Heart left ventricle (tissue), 13 donors: ENCODE measurements at regions not wholly inside any gene's neighbourhood (a gene's known extent, or its start where the extent isn't known, plus 50 kb on each side); places are given as distances from the start of the nearest gene placed in this dataset.

Experiments
- POLR2A ChIP-seq, 2 donors: fragments of 450-650 bp; IDR thresholded peaks; one replicate each; pipeline ENCODE4 v1.6.1; 2017; ENCODE audit warnings: antibody characterized with exemption in 2 of 2, mild to moderate bottlenecking in 2 of 2, moderate library complexity in 2 of 2
- TF ChIP-seq, protein P1 (sequence below), 12 donors: fragments of 200-600 bp; sonication (generic) in 4 of 12; IDR thresholded peaks; one replicate each; pipeline versions ENCODE4 v1.5.0 to v1.8.0; 2018 to 2022; ENCODE audit warnings: antibody characterized with exemption in 12 of 12, mild to moderate bottlenecking in 5 of 12
- donor health status: ischemic (EF 13 %, LVEDD 7.1; RV severe dilation, severe dysfunction).
- donor health status: DM: no; HTN: yes; CAD: no.
- donor health status: DM: no; HTN: no; CAD: no.
- donor health status: ischemic (EF 25% LVEDD 6.9; RV normal size, moderate dysfunction).
- donor health status: ischemic (EF 25% LVEDD 5.7; RV mildly dilated, moderate dysfunction).
- donor health status: ischemic (EF 35%, LVEDD 5.7; RV mildly dilated, moderate dysfunction).
- donor health status: nonischemic (EF 11% LVEDD 7.7; RV severe dilation, severe dysfunction).
- donor health status: DM: yes; HTN: yes; CAD: no.
- donor health status: PGD.
- donor health status: ischemic (EF 29% LVEDD 5.4; RV normal size, mild dysfunction).
- donor health status: nonischemic (EF 23%, LVEDD 6.1; RV moderate dilation, normal function).

DNA sequence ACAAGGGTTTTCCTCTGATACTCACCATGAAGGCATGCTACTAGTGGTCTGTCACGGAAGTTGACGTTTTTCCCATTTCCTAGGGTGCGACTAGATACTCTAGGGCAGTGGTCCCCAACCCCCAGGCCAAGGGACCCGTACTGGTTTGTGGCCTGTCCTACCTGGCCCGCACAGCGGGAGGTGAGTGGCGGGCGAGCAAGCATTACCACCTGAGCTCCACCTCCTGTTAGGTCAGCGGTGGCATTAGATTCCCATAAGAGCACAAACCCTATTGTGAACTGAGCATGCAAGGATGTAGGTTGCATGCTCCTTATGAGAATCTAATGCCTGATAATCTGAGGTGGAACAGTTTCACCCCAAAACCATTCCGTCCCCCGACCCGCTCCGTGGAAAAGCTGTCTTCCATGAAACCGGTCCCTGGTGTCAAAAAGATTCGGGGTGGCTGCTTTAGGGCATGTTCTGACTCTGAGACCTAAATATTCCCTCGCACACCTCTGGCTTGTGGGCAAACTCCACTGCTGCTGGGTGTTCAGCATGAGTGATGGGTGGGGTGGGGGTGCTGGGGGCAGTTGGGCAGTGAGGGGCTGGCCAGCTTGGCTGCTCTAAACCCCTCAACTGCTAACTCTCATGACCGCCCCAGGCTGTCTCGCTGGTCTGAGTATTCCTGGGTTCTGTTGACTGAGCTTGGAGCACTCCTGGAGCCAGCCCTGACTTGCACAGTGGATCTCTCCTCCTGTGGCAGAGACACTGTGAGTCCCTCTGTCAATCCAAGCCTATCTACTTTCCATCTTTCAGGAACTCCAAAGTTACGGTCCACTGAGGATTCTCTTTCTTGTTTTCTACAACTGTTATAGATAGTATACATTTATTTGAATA lies 78.3 kb upstream of the NEK6 start:
- TF ChIP-seq, protein P1, sequence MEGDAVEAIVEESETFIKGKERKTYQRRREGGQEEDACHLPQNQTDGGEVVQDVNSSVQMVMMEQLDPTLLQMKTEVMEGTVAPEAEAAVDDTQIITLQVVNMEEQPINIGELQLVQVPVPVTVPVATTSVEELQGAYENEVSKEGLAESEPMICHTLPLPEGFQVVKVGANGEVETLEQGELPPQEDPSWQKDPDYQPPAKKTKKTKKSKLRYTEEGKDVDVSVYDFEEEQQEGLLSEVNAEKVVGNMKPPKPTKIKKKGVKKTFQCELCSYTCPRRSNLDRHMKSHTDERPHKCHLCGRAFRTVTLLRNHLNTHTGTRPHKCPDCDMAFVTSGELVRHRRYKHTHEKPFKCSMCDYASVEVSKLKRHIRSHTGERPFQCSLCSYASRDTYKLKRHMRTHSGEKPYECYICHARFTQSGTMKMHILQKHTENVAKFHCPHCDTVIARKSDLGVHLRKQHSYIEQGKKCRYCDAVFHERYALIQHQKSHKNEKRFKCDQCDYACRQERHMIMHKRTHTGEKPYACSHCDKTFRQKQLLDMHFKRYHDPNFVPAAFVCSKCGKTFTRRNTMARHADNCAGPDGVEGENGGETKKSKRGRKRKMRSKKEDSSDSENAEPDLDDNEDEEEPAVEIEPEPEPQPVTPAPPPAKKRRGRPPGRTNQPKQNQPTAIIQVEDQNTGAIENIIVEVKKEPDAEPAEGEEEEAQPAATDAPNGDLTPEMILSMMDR (IDR thresholded peaks at IDR 0.05) = no peak
- TF ChIP-seq POLR2A (IDR thresholded peaks at IDR 0.05) = no peak
